HEK293T (cell line): ENCODE measurements at regions not wholly inside any gene's neighbourhood (a gene's known extent, or its start where the extent isn't known, plus 50 kb on each side); places are given as distances from the start of the nearest gene placed in this dataset.

Experiments
- CTCF ChIA-PET: fragments of 350-600 bp; formaldehyde crosslinking; extraction: SDS; loops from one replicate; lab custom pipeline; 2021; ENCODE audit warnings: antibody characterized with exemption, inconsistent platforms; lab: Yijun Ruan, JAX
- POLR2A ChIA-PET: fragments of 350-600 bp; formaldehyde crosslinking; extraction: SDS; loops from one replicate; lab custom pipeline; 2020; ENCODE audit warnings: antibody characterized with exemption, inconsistent platforms; lab: Yijun Ruan, JAX
- DNase-seq: peaks from one replicate; pipeline ENCODE4 v3.0.0; 2012; ENCODE audit warnings: mixed read lengths; ENCODE audit errors: extremely low spot score
- ARNT ChIP-seq: fragments of 450-650 bp; IDR thresholded peaks from 2 replicates; pipeline ENCODE4 v1.6.1; 2017; ENCODE audit warnings: mild to moderate bottlenecking
- BHLHE40 ChIP-seq: fragments of 450-650 bp; IDR thresholded peaks from 2 replicates; pipeline ENCODE4 v1.6.1; 2016; ENCODE audit warnings: mild to moderate bottlenecking, moderate library complexity, borderline replicate concordance
- CTBP1 ChIP-seq: fragments of 450-650 bp; IDR thresholded peaks from 2 replicates; pipeline ENCODE4 v1.6.1; 2016; ENCODE audit warnings: borderline replicate concordance
- ELF4 ChIP-seq: fragments of 450-650 bp; IDR thresholded peaks from 2 replicates; pipeline ENCODE4 v1.6.1; 2017; ENCODE audit warnings: antibody characterized with exemption
- FOXA1 ChIP-seq: fragments of 450-650 bp; IDR thresholded peaks from 2 replicates; pipeline ENCODE4 v1.6.1; 2016; ENCODE audit warnings: mild to moderate bottlenecking
- FOXK2 ChIP-seq: fragments of 450-650 bp; IDR thresholded peaks from 2 replicates; pipeline ENCODE4 v1.6.1; 2016; ENCODE audit warnings: mild to moderate bottlenecking
- FOXM1 ChIP-seq: fragments of 450-650 bp; IDR thresholded peaks from 2 replicates; pipeline ENCODE4 v1.6.1; 2017; ENCODE audit warnings: mild to moderate bottlenecking, borderline replicate concordance
- HDGF ChIP-seq: fragments of 450-650 bp; IDR thresholded peaks from 2 replicates; pipeline ENCODE4 v1.6.1; 2017; ENCODE audit warnings: antibody characterized with exemption, borderline replicate concordance
- L3MBTL2 ChIP-seq: fragments of 450-650 bp; conservative IDR thresholded peaks from 2 replicates; pipeline ENCODE4 v1.6.1; 2016; ENCODE audit warnings: mild to moderate bottlenecking
- LEF1 ChIP-seq: fragments of 450-650 bp; IDR thresholded peaks from 2 replicates; pipeline ENCODE4 v1.6.1; 2017; ENCODE audit warnings: mild to moderate bottlenecking, borderline replicate concordance
- NFRKB ChIP-seq: fragments of 450-650 bp; IDR thresholded peaks from 2 replicates; pipeline ENCODE4 v1.6.1; 2016; ENCODE audit warnings: mild to moderate bottlenecking, moderate library complexity
- PKNOX1 ChIP-seq: fragments of 450-650 bp; IDR thresholded peaks from 2 replicates; pipeline ENCODE4 v1.6.1; 2016
- SP1 ChIP-seq: fragments of 450-650 bp; IDR thresholded peaks from 2 replicates; pipeline ENCODE4 v1.6.1; 2017
- SUZ12 ChIP-seq: fragments of 450-650 bp; IDR thresholded peaks from 2 replicates; pipeline ENCODE4 v1.6.1; 2016; ENCODE audit warnings: mild to moderate bottlenecking
- TARDBP ChIP-seq: fragments of 450-650 bp; IDR thresholded peaks from 2 replicates; pipeline ENCODE4 v1.6.1; 2016
- ZNF384 ChIP-seq: fragments of 450-650 bp; IDR thresholded peaks from 2 replicates; pipeline ENCODE4 v1.6.1; 2016

GRCh38 chr14:61616524-61617185, 78.7 kb upstream of the HIF1A start:
- TF ChIP-seq FOXA1: no peak
- no peak for TF ChIP-seq L3MBTL2
- TF ChIP-seq HDGF: no peak
- no peak for TF ChIP-seq ELF4
- no peak for TF ChIP-seq LEF1
- TF ChIP-seq CTBP1: no peak
- TF ChIP-seq FOXK2: no peak
- TF ChIP-seq ZNF384: no peak
- no peak for TF ChIP-seq SUZ12
- TF ChIP-seq SP1: no peak
- TF ChIP-seq ARNT: no peak
- TF ChIP-seq BHLHE40: no peak
- no peak for TF ChIP-seq TARDBP
- TF ChIP-seq PKNOX1: no peak
- no peak for TF ChIP-seq FOXM1
- no peak for TF ChIP-seq NFRKB
- ChIA-PET CTCF (no interaction called here), POLR2A (interaction anchor here (0.9 kb wide), 1 partner anchor 145 kb away, joined by 4 read pairs; the partner anchor contains the start of gene SNAPC1)
- DNase-seq: no peak

- CTCF ChIA-PET: no interaction called here
- no peak for DNase-seq
- TF ChIP-seq L3MBTL2: no peak
- no peak for TF ChIP-seq FOXK2
- TF ChIP-seq FOXA1: no peak
- no peak for TF ChIP-seq ELF4
- no peak for TF ChIP-seq SP1
- TF ChIP-seq PKNOX1: no peak
- TF ChIP-seq SUZ12: no peak
- no peak for TF ChIP-seq ZNF384
- TF ChIP-seq HDGF: no peak
- no peak for TF ChIP-seq NFRKB
- no peak for TF ChIP-seq ARNT
- TF ChIP-seq TARDBP: no peak
- POLR2A ChIA-PET: no interaction called here
These were observed 76.9 kb upstream of the HIF1A start for GRCh38 chr14:61618448-61618847.

- no peak for DNase-seq
- POLR2A ChIA-PET: no interaction called here
- TF ChIP-seq SP1: no peak
- no peak for TF ChIP-seq CTBP1
- TF ChIP-seq FOXK2: no peak
- TF ChIP-seq HDGF: no peak
- TF ChIP-seq BHLHE40: no peak
- no peak for TF ChIP-seq NFRKB
- TF ChIP-seq SUZ12: no peak
- no peak for TF ChIP-seq ZNF384
- CTCF ChIA-PET: interaction anchor here (0.6 kb wide), 1 partner anchor 60 kb away, joined by 5 read pairs; no protein-coding TSS in a partner anchor
These were observed 75.8 kb upstream of the HIF1A start for GRCh38 chr14:61619494-61619893.

GRCh38 chr14:61620130-61620946, 75.0 kb upstream of the HIF1A start:
- POLR2A ChIA-PET: interaction anchor here (0.8 kb wide), 1 partner anchor 141 kb away, joined by 4 read pairs; the partner anchor contains the start of gene SNAPC1
- no peak for DNase-seq
- TF ChIP-seq PKNOX1 (no peak), L3MBTL2 (no peak), TARDBP (no peak), HDGF (no peak)
- CTCF ChIA-PET: interaction anchor here (0.6 to 0.7 kb wide), 2 partner anchors 61 to 62 kb away, joined by 3 to 5 read pairs; no protein-coding TSS in a partner anchor

- no peak for DNase-seq
- TF ChIP-seq SP1 (no peak), BHLHE40 (no peak), SUZ12 (no peak), PKNOX1 (no peak), ELF4 (no peak), L3MBTL2 (no peak), FOXM1 (no peak), CTBP1 (no peak), FOXA1 (no peak), NFRKB (no peak), ARNT (no peak), LEF1 (no peak), ZNF384 (no peak), TARDBP (no peak), FOXK2 (no peak), HDGF (no peak)
- CTCF ChIA-PET: no interaction called here
- POLR2A ChIA-PET: no interaction called here
These were observed 73.9 kb upstream of the HIF1A start for GRCh38 chr14:61621444-61621843.
